Kidney (tissue), 13 donors: ENCODE measurements at regions not wholly inside any gene's neighbourhood (a gene's known extent, or its start where the extent isn't known, plus 50 kb on each side); places are given as distances from the start of the nearest gene placed in this dataset.

ENCODE experiments used
- DNase-seq, 5 donors: peaks; one replicate each; pipeline ENCODE4 v3.0.0-alpha.2; 2013 to 2020
- FAIRE-seq: peaks from 2 replicates; lab custom pipeline; 2012; peaks lifted over from hg19 to GRCh38; lab: Jason Lieb, UNC
- H3K27ac ChIP-seq, 2 donors: one replicate each; pipeline ENCODE4 v1.7.0; 2013; ENCODE audit warnings: low read depth in 2 of 2, low read length in 2 of 2, inconsistent platforms in 1 of 2
- H3K27me3 ChIP-seq: one replicate; pipeline ENCODE4 v1.7.1; 2013; ENCODE audit warnings: low read length, inconsistent platforms; ENCODE audit not compliant: control insufficient read depth, insufficient read depth
- H3K36me3 ChIP-seq, 3 donors: one replicate each; pipeline versions ENCODE4 v1.7.0 to v1.7.1; 2013; ENCODE audit warnings: low read length in 3 of 3, control low read depth in 1 of 3, inconsistent platforms in 1 of 3; ENCODE audit not compliant: insufficient read depth in 3 of 3, control insufficient read depth in 2 of 3
- H3K4me1 ChIP-seq, 3 donors: one replicate each; pipeline versions ENCODE4 v1.7.0 to v1.7.1; 2013; ENCODE audit warnings: low read length in 3 of 3, inconsistent platforms in 1 of 3, low read depth in 1 of 3; ENCODE audit not compliant: control insufficient read depth in 2 of 3, insufficient read depth in 2 of 3
- H3K4me3 ChIP-seq, 3 donors: one replicate each; pipeline versions ENCODE4 v1.7.0 to v1.8.1; 2013; ENCODE audit warnings: low read length in 3 of 3, control low read depth in 1 of 3, inconsistent platforms in 1 of 3
- H3K9ac ChIP-seq, 3 donors: one replicate each; pipeline versions ENCODE4 v1.7.0 to v1.7.1; 2013; ENCODE audit warnings: low read length in 3 of 3, control low read depth in 1 of 3, inconsistent platforms in 1 of 3
- H3K9me3 ChIP-seq, 3 donors: one replicate each; pipeline versions ENCODE4 v1.7.0 to v1.7.1; 2013; ENCODE audit warnings: low read length in 3 of 3, control low read depth in 1 of 3, inconsistent platforms in 1 of 3; ENCODE audit not compliant: control insufficient read depth in 2 of 3, insufficient read depth in 1 of 3
- intact Hi-C: fragments of 100-400 bp; cut with DNase I; formaldehyde crosslinking; loops from one replicate; pipeline ENCODE4 v1.11.1; 2022
- TF ChIP-seq, protein P1 (sequence below): IDR thresholded peaks from 3 replicates; pipeline ENCODE4 v1.5.1; 2012; ENCODE audit warnings: mild to moderate bottlenecking, moderate library complexity, borderline replicate concordance; ENCODE audit not compliant: insufficient read depth; ENCODE audit errors: extremely low read depth
- donor health status: control.
- donor health status: control.
- donor health status: control.
- donor health status: control.
- donor health status: control.
- donor health status: DM: yes; HTN: yes; CAD: no.
- donor health status: Normal renal cell carcinoma (clear cell type).

DNA sequence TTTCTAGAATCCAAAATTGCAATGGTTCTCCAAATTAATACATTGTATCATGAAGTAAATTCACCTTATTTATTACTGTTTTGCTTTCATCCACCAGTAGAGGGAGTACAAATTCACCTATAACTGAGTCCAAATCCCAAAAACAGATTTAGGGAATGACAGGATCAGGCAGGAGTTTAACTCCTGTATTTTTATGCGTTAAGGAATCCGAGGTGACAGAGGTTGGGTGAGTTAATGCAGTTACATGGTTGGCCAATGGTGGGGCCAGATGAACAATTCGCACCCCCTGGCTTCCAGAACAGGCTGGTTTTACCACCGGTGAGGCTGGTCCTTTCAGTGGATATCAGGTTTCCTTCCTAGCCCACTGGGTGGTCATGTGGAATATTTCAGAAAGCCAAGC lies 82.4 kb downstream of the MTNR1A start:
- H3K4me3 ChIP-seq: no peak overlapping the region
- peak in 4 of 5 donors; percentile 29 to 67 (median 40) for DNase-seq
- no peaks in the 10 kb centered on the region for H3K4me1 ChIP-seq
- no peaks in the 10 kb centered on the region for H3K27me3 ChIP-seq
- peak overlapping the region in 1 of 3 donors; percentile 36 for H3K9ac ChIP-seq
- no peaks in the 10 kb centered on the region for H3K9me3 ChIP-seq
- no peak overlapping the region for H3K27ac ChIP-seq
- TF ChIP-seq, protein P1, sequence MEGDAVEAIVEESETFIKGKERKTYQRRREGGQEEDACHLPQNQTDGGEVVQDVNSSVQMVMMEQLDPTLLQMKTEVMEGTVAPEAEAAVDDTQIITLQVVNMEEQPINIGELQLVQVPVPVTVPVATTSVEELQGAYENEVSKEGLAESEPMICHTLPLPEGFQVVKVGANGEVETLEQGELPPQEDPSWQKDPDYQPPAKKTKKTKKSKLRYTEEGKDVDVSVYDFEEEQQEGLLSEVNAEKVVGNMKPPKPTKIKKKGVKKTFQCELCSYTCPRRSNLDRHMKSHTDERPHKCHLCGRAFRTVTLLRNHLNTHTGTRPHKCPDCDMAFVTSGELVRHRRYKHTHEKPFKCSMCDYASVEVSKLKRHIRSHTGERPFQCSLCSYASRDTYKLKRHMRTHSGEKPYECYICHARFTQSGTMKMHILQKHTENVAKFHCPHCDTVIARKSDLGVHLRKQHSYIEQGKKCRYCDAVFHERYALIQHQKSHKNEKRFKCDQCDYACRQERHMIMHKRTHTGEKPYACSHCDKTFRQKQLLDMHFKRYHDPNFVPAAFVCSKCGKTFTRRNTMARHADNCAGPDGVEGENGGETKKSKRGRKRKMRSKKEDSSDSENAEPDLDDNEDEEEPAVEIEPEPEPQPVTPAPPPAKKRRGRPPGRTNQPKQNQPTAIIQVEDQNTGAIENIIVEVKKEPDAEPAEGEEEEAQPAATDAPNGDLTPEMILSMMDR: peak; percentile 55
- H3K36me3 ChIP-seq: no peaks in the 10 kb centered on the region
- intact Hi-C loops: no loop called here
- FAIRE-seq: peak; percentile 65

DNA sequence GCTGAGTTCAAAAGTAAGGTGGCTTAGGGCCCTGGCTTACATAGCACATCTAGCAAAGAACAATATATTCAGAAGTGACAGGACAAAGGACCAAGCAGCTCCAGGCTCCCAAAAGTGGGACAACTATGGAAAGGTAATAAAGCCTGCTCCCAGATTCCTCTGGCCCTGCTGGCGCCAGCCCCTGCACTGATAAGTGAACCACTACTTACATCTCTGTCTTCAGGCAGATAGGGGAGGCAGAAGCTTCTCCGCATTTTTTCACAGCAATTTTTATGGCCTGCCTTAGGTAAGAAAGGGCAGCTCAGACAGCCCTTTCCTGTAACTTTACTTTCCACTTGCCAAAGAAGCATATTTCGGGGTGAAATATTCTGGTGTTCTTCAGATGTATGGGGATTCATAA lies 83.9 kb downstream of the MTNR1A start:
- Histone ChIP-seq H3K4me1 (no peaks in the 10 kb centered on the region), H3K36me3 (no peaks in the 10 kb centered on the region), H3K27me3 (no peaks in the 10 kb centered on the region), H3K27ac (no peak overlapping the region), H3K9me3 (no peaks in the 10 kb centered on the region), H3K4me3 (no peak overlapping the region), H3K9ac (no peak overlapping the region)
- FAIRE-seq (no peak), DNase-seq (no peak)
- intact Hi-C loops: no loop called here
- TF ChIP-seq, protein P1: no peak

DNA sequence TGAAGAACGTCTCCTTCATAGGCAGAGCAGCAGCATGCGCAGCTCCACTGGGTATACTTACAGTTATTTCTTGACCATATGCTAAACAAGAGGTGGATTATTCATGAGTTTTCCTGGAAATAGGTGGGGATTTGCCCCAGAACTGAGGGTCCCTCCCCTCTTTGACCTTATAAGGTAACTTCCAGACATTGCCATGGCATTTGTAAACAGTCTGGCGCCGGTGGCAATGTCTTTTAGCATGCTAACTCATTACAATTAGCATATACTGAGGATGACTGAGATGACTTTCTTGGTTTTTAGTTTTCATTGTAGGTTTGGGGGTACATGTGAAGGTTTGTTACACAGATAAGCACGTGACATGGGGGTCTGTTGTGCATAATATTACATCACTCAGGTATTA lies 97.3 kb downstream of the MTNR1A start:
- FAIRE-seq: no peak
- H3K27ac ChIP-seq: no peak overlapping the region
- intact Hi-C loops: no loop called here

More for the DNA sequence above, 97.3 kb downstream of the MTNR1A start:
- H3K4me3 ChIP-seq: no peak overlapping the region
- H3K27me3 ChIP-seq: no peaks in the 10 kb centered on the region
- DNase-seq: no peak
- H3K4me1 ChIP-seq: no peaks in the 10 kb centered on the region
- peaks cover 0 to 4% (median 0%) of the 10 kb centered on the region in 3 donors for H3K9me3 ChIP-seq
- H3K36me3 ChIP-seq: no peaks in the 10 kb centered on the region
- TF ChIP-seq, protein P1: no peak
- no peak overlapping the region for H3K9ac ChIP-seq
